Naive thymus-derived CD4-positive, alpha-beta T cell (primary cell): ENCODE measurements at regions not wholly inside any gene's neighbourhood (a gene's known extent, or its start where the extent isn't known, plus 50 kb on each side); places are given as distances from the start of the nearest gene placed in this dataset.

Source experiments
- ATAC-seq: fragments of 150-1000 bp; cut with Tn5 transposase; 2 replicates; pipeline ENCODE4 v1.10.0; 2021; ENCODE audit warnings: mild to moderate bottlenecking, moderate library complexity
- CTCF ChIA-PET: fragments of 350-600 bp; sonication (Branson Sonifier 250); formaldehyde crosslinking; loops from one replicate; lab custom pipeline; 2021; ENCODE audit warnings: antibody characterized with exemption; lab: Charles Lee
- POLR2A ChIA-PET: fragments of 350-600 bp; sonication (Branson Sonifier 250); formaldehyde crosslinking; loops from one replicate; lab custom pipeline; 2021; ENCODE audit warnings: antibody characterized with exemption, inconsistent platforms; lab: Charles Lee
- DNase-seq, 9 donors: peaks; one replicate each; pipeline versions ENCODE4 v3.0.0 to v3.0.0-alpha.2; 2020 to 2022; ENCODE audit warnings: mixed read lengths in 1 of 9
- H3K27ac ChIP-seq: one replicate; pipeline ENCODE4 v1.7.0; 2013; ENCODE audit warnings: mild to moderate bottlenecking, low read depth, low read length, moderate library complexity
- H3K27me3 ChIP-seq, 2 donors: one replicate each; pipeline ENCODE4 v1.7.0; 2013; ENCODE audit warnings: low read length in 2 of 2, mild to moderate bottlenecking in 2 of 2, moderate library complexity in 2 of 2; ENCODE audit not compliant: control insufficient read depth in 2 of 2, insufficient read depth in 2 of 2
- H3K36me3 ChIP-seq, 3 experiments: 1 replicate in 2 of 3; 2 replicates in 1 of 3; pipeline ENCODE4 v1.7.0; 2013; ENCODE audit warnings: low read length in 3 of 3, mild to moderate bottlenecking in 3 of 3, moderate library complexity in 1 of 3; ENCODE audit not compliant: insufficient read depth in 3 of 3, control insufficient read depth in 2 of 3
- H3K4me1 ChIP-seq, 2 donors: one replicate each; pipeline ENCODE4 v1.7.0; 2013; ENCODE audit warnings: low read length in 2 of 2, mild to moderate bottlenecking in 2 of 2, moderate library complexity in 1 of 2; ENCODE audit not compliant: control insufficient read depth in 2 of 2, insufficient read depth in 2 of 2
- H3K4me3 ChIP-seq: 2 replicates; pipeline ENCODE4 v1.7.0; 2013; ENCODE audit warnings: mild to moderate bottlenecking, low read length
- H3K9me3 ChIP-seq, 3 experiments: 1 replicate in 2 of 3; 2 replicates in 1 of 3; pipeline ENCODE4 v1.7.0; 2013; ENCODE audit warnings: low read length in 3 of 3; ENCODE audit not compliant: control insufficient read depth in 2 of 3
- H3K27ac Mint-ChIP-seq, 9 donors: one replicate each; pipeline ENCODE4 v1.8.0; 2020 to 2022; ENCODE audit warnings: mixed read lengths in 9 of 9, mild to moderate bottlenecking in 8 of 9, moderate library complexity in 5 of 9, inconsistent platforms in 2 of 9
- H3K27me3 Mint-ChIP-seq, 5 donors: one replicate each; pipeline ENCODE4 v1.8.0; 2021 to 2022; ENCODE audit warnings: mixed read lengths in 5 of 5, mild to moderate bottlenecking in 1 of 5
- H3K36me3 Mint-ChIP-seq, 5 donors: one replicate each; pipeline ENCODE4 v1.8.0; 2020 to 2022; ENCODE audit warnings: mixed read lengths in 5 of 5, mild to moderate bottlenecking in 3 of 5, inconsistent platforms in 1 of 5
- H3K4me1 Mint-ChIP-seq, 7 donors: one replicate each; pipeline ENCODE4 v1.8.0; 2020 to 2022; ENCODE audit warnings: mixed read lengths in 7 of 7, mild to moderate bottlenecking in 3 of 7, inconsistent platforms in 1 of 7
- H3K4me3 Mint-ChIP-seq, 10 donors: one replicate each; pipeline ENCODE4 v1.8.0; 2020 to 2022; ENCODE audit warnings: mild to moderate bottlenecking in 10 of 10, mixed read lengths in 10 of 10, moderate library complexity in 6 of 10, inconsistent platforms in 2 of 10
- H3K9me3 Mint-ChIP-seq, 11 donors: one replicate each; pipeline ENCODE4 v1.8.0; 2020 to 2022; ENCODE audit warnings: mixed read lengths in 11 of 11, mild to moderate bottlenecking in 4 of 11, inconsistent platforms in 1 of 11, moderate library complexity in 1 of 11
- intact Hi-C, 2 donors: fragments of 100-400 bp; cut with micrococcal nuclease; formaldehyde crosslinking; loops; one replicate each; pipeline ENCODE4 v1.15.1; 2023

- H3K27me3 ChIP-seq, result no peaks in the 10 kb centered on the region
- H3K27ac ChIP-seq, result no peak overlapping the region
- H3K27me3 Mint-ChIP-seq, result peaks cover 0 to 8% (median 8%) of the 10 kb centered on the region in 5 donors
- H3K9me3 Mint-ChIP-seq, result peaks cover 4 to 33% (median 10%) of the 10 kb centered on the region in 11 donors
- CTCF ChIA-PET, result no interaction called here
- DNase-seq (no peak), ATAC-seq (no peak)
- H3K36me3 Mint-ChIP-seq, result peaks cover 0 to 7% (median 0%) of the 10 kb centered on the region in 5 donors
- H3K4me3 Mint-ChIP-seq, result no peak overlapping the region
- no peaks in the 10 kb centered on the region for H3K36me3 ChIP-seq
- intact Hi-C loops, result no loop called here
- peaks cover 0 to 12% (median 0%) of the 10 kb centered on the region in 3 experiments for H3K9me3 ChIP-seq
- no peaks in the 10 kb centered on the region for H3K4me1 ChIP-seq
- H3K27ac Mint-ChIP-seq, result no peak overlapping the region
- no peak overlapping the region for H3K4me3 ChIP-seq
- H3K4me1 Mint-ChIP-seq, result no peaks in the 10 kb centered on the region
- POLR2A ChIA-PET, result no interaction called here
Observed at GRCh38 chr6:71079677-71080076, 122.8 kb upstream of the B3GAT2 start.

GRCh38 chr6:71080133-71080532 lies 123.3 kb upstream of the B3GAT2 start:
- H3K4me1 Mint-ChIP-seq, result no peaks in the 10 kb centered on the region
- ATAC-seq, result no peak

GRCh38 chr6:71080826-71081225 lies 124.0 kb upstream of the B3GAT2 start:
- H3K4me3 Mint-ChIP-seq, result no peak overlapping the region

More at GRCh38 chr6:71080133-71080532, 123.3 kb upstream of the B3GAT2 start:
- CTCF ChIA-PET, result no interaction called here
- intact Hi-C loops, result no loop called here
- Histone ChIP-seq H3K4me1 (no peaks in the 10 kb centered on the region), H3K9me3 (peaks cover 0 to 12% (median 0%) of the 10 kb centered on the region in 3 experiments), H3K36me3 (no peaks in the 10 kb centered on the region), H3K27ac (no peak overlapping the region), H3K27me3 (no peaks in the 10 kb centered on the region), H3K4me3 (no peak overlapping the region)
- Mint-ChIP-seq H3K27ac (no peak overlapping the region), H3K27me3 (peaks cover 0 to 10% (median 7%) of the 10 kb centered on the region in 5 donors), H3K9me3 (peaks cover 4 to 33% (median 10%) of the 10 kb centered on the region in 11 donors), H3K4me3 (no peak overlapping the region), H3K36me3 (peaks cover 0 to 7% (median 0%) of the 10 kb centered on the region in 5 donors)
- POLR2A ChIA-PET, result no interaction called here
- DNase-seq, result no peak

GRCh38 chr6:71082033-71082650 lies 125.3 kb upstream of the B3GAT2 start:
- no peak for DNase-seq
- peaks cover 0 to 7% (median 0%) of the 10 kb centered on the region in 5 donors for H3K36me3 Mint-ChIP-seq
- Histone ChIP-seq H3K36me3 (no peaks in the 10 kb centered on the region), H3K27me3 (no peaks in the 10 kb centered on the region), H3K9me3 (peaks cover 0 to 12% (median 0%) of the 10 kb centered on the region in 3 experiments), H3K27ac (no peak overlapping the region), H3K4me3 (no peak overlapping the region), H3K4me1 (no peaks in the 10 kb centered on the region)
- ATAC-seq, result no peak
- intact Hi-C loops, result no loop called here
- no peak overlapping the region for H3K27ac Mint-ChIP-seq
- no peak overlapping the region for H3K4me3 Mint-ChIP-seq
- H3K4me1 Mint-ChIP-seq, result no peaks in the 10 kb centered on the region
- ChIA-PET POLR2A (no interaction called here), CTCF (no interaction called here)
- H3K9me3 Mint-ChIP-seq, result peaks cover 3 to 28% (median 8%) of the 10 kb centered on the region in 11 donors
- H3K27me3 Mint-ChIP-seq, result peaks cover 0 to 8% (median 6%) of the 10 kb centered on the region in 5 donors

More at GRCh38 chr6:71080826-71081225, 124.0 kb upstream of the B3GAT2 start:
- Histone ChIP-seq H3K9me3 (peaks cover 0 to 12% (median 0%) of the 10 kb centered on the region in 3 experiments), H3K27me3 (no peaks in the 10 kb centered on the region), H3K27ac (no peak overlapping the region), H3K4me3 (no peak overlapping the region), H3K36me3 (no peaks in the 10 kb centered on the region), H3K4me1 (no peaks in the 10 kb centered on the region)
- H3K36me3 Mint-ChIP-seq, result peaks cover 0 to 7% (median 0%) of the 10 kb centered on the region in 5 donors
- ChIA-PET POLR2A (no interaction called here), CTCF (no interaction called here)
- ATAC-seq, result no peak
- H3K27ac Mint-ChIP-seq, result no peak overlapping the region
- H3K27me3 Mint-ChIP-seq, result peaks cover 0 to 8% (median 5%) of the 10 kb centered on the region in 5 donors
- intact Hi-C loops, result no loop called here
- peaks cover 4 to 28% (median 8%) of the 10 kb centered on the region in 11 donors for H3K9me3 Mint-ChIP-seq
- no peak for DNase-seq
- H3K4me1 Mint-ChIP-seq, result no peaks in the 10 kb centered on the region

- intact Hi-C loops, result no loop called here
- no peaks in the 10 kb centered on the region for H3K4me1 ChIP-seq
- no peak overlapping the region for H3K27ac Mint-ChIP-seq
- ChIA-PET POLR2A (no interaction called here), CTCF (no interaction called here)
- peaks cover 0 to 3% (median 0%) of the 10 kb centered on the region in 5 donors for H3K36me3 Mint-ChIP-seq
- H3K27me3 ChIP-seq, result no peaks in the 10 kb centered on the region
- peaks cover 0 to 8% (median 6%) of the 10 kb centered on the region in 5 donors for H3K27me3 Mint-ChIP-seq
- no peak overlapping the region for H3K27ac ChIP-seq
- DNase-seq (no peak), ATAC-seq (no peak)
- H3K4me1 Mint-ChIP-seq, result no peaks in the 10 kb centered on the region
- no peaks in the 10 kb centered on the region for H3K36me3 ChIP-seq
- H3K9me3 Mint-ChIP-seq, result peaks cover 0 to 16% (median 6%) of the 10 kb centered on the region in 11 donors
- H3K4me3 ChIP-seq, result no peak overlapping the region
- H3K9me3 ChIP-seq, result peaks cover 0 to 2% (median 0%) of the 10 kb centered on the region in 3 experiments
- H3K4me3 Mint-ChIP-seq, result no peak overlapping the region
Observed at GRCh38 chr6:71083308-71083820, 126.5 kb upstream of the B3GAT2 start.

- Mint-ChIP-seq H3K27me3 (peaks cover 0 to 6% (median 4%) of the 10 kb centered on the region in 5 donors), H3K9me3 (peaks cover 0 to 1% (median 0%) of the 10 kb centered on the region in 11 donors)
- no peak for ATAC-seq
Observed at GRCh38 chr6:71088166-71088565, 131.3 kb upstream of the B3GAT2 start.

GRCh38 chr6:71090217-71090616 lies 133.4 kb upstream of the B3GAT2 start:
- Histone ChIP-seq H3K9me3 (no peaks in the 10 kb centered on the region), H3K27ac (no peak overlapping the region), H3K4me1 (no peaks in the 10 kb centered on the region), H3K27me3 (no peaks in the 10 kb centered on the region), H3K36me3 (no peaks in the 10 kb centered on the region), H3K4me3 (no peak overlapping the region)
- H3K4me1 Mint-ChIP-seq, result no peaks in the 10 kb centered on the region
- H3K27ac Mint-ChIP-seq, result no peak overlapping the region
- no peak overlapping the region for H3K4me3 Mint-ChIP-seq
- DNase-seq (no peak), ATAC-seq (no peak)
- intact Hi-C loops, result no loop called here
- H3K36me3 Mint-ChIP-seq, result no peaks in the 10 kb centered on the region
- ChIA-PET POLR2A (no interaction called here), CTCF (no interaction called here)
- H3K27me3 Mint-ChIP-seq, result peaks cover 0 to 6% (median 0%) of the 10 kb centered on the region in 5 donors
- peaks cover 0 to 10% (median 0%) of the 10 kb centered on the region in 11 donors for H3K9me3 Mint-ChIP-seq

More at GRCh38 chr6:71088166-71088565, 131.3 kb upstream of the B3GAT2 start:
- Histone ChIP-seq H3K36me3 (no peaks in the 10 kb centered on the region), H3K4me3 (no peak overlapping the region), H3K27ac (no peak overlapping the region), H3K9me3 (no peaks in the 10 kb centered on the region), H3K4me1 (no peaks in the 10 kb centered on the region), H3K27me3 (no peaks in the 10 kb centered on the region)
- no peak overlapping the region for H3K4me3 Mint-ChIP-seq
- POLR2A ChIA-PET, result no interaction called here
- no peaks in the 10 kb centered on the region for H3K36me3 Mint-ChIP-seq
- intact Hi-C loops, result no loop called here
- no peak for DNase-seq
- CTCF ChIA-PET, result no interaction called here
- H3K27ac Mint-ChIP-seq, result no peak overlapping the region
- no peaks in the 10 kb centered on the region for H3K4me1 Mint-ChIP-seq
